ENCODE measurements at regions not wholly inside any gene's neighbourhood (a gene's known extent, or its start where the extent isn't known, plus 50 kb on each side); places are given as distances from the start of the nearest gene placed in this dataset.

DNA sequence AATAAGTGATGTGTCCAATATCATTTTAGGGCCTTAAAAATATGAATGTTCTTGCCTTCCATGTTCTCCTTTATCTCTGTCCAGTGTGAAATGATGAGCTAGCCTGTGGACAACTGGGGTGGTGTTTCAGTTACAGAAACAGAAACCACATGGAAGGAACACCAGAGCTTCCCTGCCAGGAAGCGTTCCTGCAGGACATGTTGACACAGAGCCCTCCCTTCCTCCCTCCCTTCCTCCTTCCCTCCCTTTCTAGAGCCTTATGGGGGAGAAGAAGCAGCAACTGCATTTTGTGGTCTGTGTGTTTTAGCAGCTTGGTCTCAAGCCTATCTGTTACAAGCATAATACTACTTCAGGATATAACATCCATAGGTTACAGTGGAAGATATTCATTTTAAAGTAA is 539.7 kb upstream of the NETO1 start:
- ChIA-PET CTCF (interaction anchor here (0.5 to 1.4 kb wide), 2 partner anchors 645 to 692 kb away, joined by 3 to 5 read pairs; no protein-coding TSS in a partner anchor), POLR2A (no interaction called here), RAD21 (ENCODE audit: unreplicated experiment) (no interaction called here), SMC1A (ENCODE audit: uncharacterized antibody, unreplicated experiment) (interaction anchor here (1.0 kb wide), 1 partner anchor 10 kb away, joined by 3 read pairs; no protein-coding TSS in a partner anchor)
- Histone ChIP-seq H3K79me2 (ENCODE audit: control insufficient read depth, insufficient read depth, low read length) (no peaks in the 10 kb centered on the region), H4K20me1 (ENCODE audit: control insufficient read depth, insufficient read depth) (no peaks in the 10 kb centered on the region), H3K4me3 (no peak overlapping the region), H3K4me1 (ENCODE audit: control insufficient read depth, insufficient read depth, low read length) (no peaks in the 10 kb centered on the region), H3K9me3 (replicated peaks; ENCODE audit: control insufficient read depth, insufficient read depth, low read length) (no peaks in the 10 kb centered on the region), H3K27me3 (replicated peaks in 1 of 2; ENCODE audit: control insufficient read depth in 2 of 2, insufficient read depth in 2 of 2, low read length in 1 of 2) (no peaks in the 10 kb centered on the region), H2AFZ (ENCODE audit: control insufficient read depth, low read depth, low read length) (no peak overlapping the region), H3K27ac (ENCODE audit: control insufficient read depth, insufficient read depth) (no peak overlapping the region), H3K9ac (ENCODE audit: control insufficient read depth, insufficient read depth, low read length) (no peak overlapping the region), H3K36me3 (ENCODE audit: control insufficient read depth in 2 of 2, insufficient read depth in 2 of 2, low read length in 1 of 2) (no peaks in the 10 kb centered on the region), H3K4me2 (ENCODE audit: control insufficient read depth, insufficient read depth) (no peak overlapping the region)
- no peak for ATAC-seq
- no peak for TF ChIP-seq RAD51 (IDR thresholded peaks at IDR 0.05)
- TF ChIP-seq, protein P1, sequence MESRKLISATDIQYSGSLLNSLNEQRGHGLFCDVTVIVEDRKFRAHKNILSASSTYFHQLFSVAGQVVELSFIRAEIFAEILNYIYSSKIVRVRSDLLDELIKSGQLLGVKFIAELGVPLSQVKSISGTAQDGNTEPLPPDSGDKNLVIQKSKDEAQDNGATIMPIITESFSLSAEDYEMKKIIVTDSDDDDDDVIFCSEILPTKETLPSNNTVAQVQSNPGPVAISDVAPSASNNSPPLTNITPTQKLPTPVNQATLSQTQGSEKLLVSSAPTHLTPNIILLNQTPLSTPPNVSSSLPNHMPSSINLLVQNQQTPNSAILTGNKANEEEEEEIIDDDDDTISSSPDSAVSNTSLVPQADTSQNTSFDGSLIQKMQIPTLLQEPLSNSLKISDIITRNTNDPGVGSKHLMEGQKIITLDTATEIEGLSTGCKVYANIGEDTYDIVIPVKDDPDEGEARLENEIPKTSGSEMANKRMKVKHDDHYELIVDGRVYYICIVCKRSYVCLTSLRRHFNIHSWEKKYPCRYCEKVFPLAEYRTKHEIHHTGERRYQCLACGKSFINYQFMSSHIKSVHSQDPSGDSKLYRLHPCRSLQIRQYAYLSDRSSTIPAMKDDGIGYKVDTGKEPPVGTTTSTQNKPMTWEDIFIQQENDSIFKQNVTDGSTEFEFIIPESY (IDR thresholded peaks at IDR 0.05), result no peak
- TF ChIP-seq RBBP5 (conservative IDR thresholded peaks at IDR 0.05), result no peak
- no peak for TF ChIP-seq EP300 (IDR thresholded peaks at IDR 0.05; ENCODE audit: borderline replicate concordance in 1 of 2, control insufficient read depth in 1 of 2, low read depth in 2 of 2, low read length in 2 of 2)
- TF ChIP-seq, protein P2, sequence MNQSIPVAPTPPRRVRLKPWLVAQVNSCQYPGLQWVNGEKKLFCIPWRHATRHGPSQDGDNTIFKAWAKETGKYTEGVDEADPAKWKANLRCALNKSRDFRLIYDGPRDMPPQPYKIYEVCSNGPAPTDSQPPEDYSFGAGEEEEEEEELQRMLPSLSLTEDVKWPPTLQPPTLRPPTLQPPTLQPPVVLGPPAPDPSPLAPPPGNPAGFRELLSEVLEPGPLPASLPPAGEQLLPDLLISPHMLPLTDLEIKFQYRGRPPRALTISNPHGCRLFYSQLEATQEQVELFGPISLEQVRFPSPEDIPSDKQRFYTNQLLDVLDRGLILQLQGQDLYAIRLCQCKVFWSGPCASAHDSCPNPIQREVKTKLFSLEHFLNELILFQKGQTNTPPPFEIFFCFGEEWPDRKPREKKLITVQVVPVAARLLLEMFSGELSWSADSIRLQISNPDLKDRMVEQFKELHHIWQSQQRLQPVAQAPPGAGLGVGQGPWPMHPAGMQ (IDR thresholded peaks at IDR 0.05; ENCODE audit: borderline replicate concordance), result no peak
- no peak for TF ChIP-seq BCL11A (IDR thresholded peaks at IDR 0.05; ENCODE audit: low read depth, low read length)
- TF ChIP-seq, protein P3, sequence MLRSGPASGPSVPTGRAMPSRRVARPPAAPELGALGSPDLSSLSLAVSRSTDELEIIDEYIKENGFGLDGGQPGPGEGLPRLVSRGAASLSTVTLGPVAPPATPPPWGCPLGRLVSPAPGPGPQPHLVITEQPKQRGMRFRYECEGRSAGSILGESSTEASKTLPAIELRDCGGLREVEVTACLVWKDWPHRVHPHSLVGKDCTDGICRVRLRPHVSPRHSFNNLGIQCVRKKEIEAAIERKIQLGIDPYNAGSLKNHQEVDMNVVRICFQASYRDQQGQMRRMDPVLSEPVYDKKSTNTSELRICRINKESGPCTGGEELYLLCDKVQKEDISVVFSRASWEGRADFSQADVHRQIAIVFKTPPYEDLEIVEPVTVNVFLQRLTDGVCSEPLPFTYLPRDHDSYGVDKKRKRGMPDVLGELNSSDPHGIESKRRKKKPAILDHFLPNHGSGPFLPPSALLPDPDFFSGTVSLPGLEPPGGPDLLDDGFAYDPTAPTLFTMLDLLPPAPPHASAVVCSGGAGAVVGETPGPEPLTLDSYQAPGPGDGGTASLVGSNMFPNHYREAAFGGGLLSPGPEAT (IDR thresholded peaks at IDR 0.05; ENCODE audit: low read depth), result no peak
- TF ChIP-seq RB1 (IDR thresholded peaks at IDR 0.05; ENCODE audit: borderline replicate concordance), result no peak
- no peak for TF ChIP-seq TBL1XR1 (IDR thresholded peaks at IDR 0.05; ENCODE audit: low read depth, low read length)
- no peak for TF ChIP-seq FOXM1 (IDR thresholded peaks at IDR 0.05; ENCODE audit: low read depth, low read length)
- TF ChIP-seq CREM (IDR thresholded peaks at IDR 0.05; ENCODE audit: low read depth), result no peak
- no peak for TF ChIP-seq CEBPB (IDR thresholded peaks at IDR 0.05; ENCODE audit: borderline replicate concordance in 1 of 2, low read depth in 2 of 2, low read length in 2 of 2)
- TF ChIP-seq JUNB (IDR thresholded peaks at IDR 0.05), result no peak
- TF ChIP-seq HCFC1 (IDR thresholded peaks at IDR 0.05; ENCODE audit: low read length), result no peak
- no peak for TF ChIP-seq POLR2AphosphoS2 (IDR thresholded peaks at IDR 0.05; ENCODE audit: low read depth, low read length)
- TF ChIP-seq POLR2A (IDR thresholded peaks at IDR 0.05; ENCODE audit: low read depth, low read length), result no peak
- no peak for TF ChIP-seq MTA2 (IDR thresholded peaks at IDR 0.05; ENCODE audit: low read depth)
- TF ChIP-seq, protein P4, sequence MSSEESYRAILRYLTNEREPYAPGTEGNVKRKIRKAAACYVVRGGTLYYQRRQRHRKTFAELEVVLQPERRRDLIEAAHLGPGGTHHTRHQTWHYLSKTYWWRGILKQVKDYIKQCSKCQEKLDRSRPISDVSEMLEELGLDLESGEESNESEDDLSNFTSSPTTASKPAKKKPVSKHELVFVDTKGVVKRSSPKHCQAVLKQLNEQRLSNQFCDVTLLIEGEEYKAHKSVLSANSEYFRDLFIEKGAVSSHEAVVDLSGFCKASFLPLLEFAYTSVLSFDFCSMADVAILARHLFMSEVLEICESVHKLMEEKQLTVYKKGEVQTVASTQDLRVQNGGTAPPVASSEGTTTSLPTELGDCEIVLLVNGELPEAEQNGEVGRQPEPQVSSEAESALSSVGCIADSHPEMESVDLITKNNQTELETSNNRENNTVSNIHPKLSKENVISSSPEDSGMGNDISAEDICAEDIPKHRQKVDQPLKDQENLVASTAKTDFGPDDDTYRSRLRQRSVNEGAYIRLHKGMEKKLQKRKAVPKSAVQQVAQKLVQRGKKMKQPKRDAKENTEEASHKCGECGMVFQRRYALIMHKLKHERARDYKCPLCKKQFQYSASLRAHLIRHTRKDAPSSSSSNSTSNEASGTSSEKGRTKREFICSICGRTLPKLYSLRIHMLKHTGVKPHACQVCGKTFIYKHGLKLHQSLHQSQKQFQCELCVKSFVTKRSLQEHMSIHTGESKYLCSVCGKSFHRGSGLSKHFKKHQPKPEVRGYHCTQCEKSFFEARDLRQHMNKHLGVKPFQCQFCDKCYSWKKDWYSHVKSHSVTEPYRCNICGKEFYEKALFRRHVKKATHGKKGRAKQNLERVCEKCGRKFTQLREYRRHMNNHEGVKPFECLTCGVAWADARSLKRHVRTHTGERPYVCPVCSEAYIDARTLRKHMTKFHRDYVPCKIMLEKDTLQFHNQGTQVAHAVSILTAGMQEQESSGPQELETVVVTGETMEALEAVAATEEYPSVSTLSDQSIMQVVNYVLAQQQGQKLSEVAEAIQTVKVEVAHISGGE (CRISPR knock-in tag; IDR thresholded peaks at IDR 0.05), result no peak
- intact Hi-C loops (cut with micrococcal nuclease; ENCODE audit: unreplicated experiment), result no loop called here
- WGBS (ENCODE audit: insufficient coverage, insufficient replicate concordance, low lambda C conversion rate, missing lambda C conversion rate), result 0% methylated on average over 1 of the region's 1 CpG
- in situ Hi-C loops (cut with MboI), result no loop called here
- BruUV-seq (replicated peaks), result no TSS peak
- no peak for FAIRE-seq
- no peak for DNase-seq (ENCODE audit: low read depth, low spot score)
